Fibroblast of the aortic adventitia (primary cell): ENCODE measurements at regions not wholly inside any gene's neighbourhood (a gene's known extent, or its start where the extent isn't known, plus 50 kb on each side); places are given as distances from the start of the nearest gene placed in this dataset. TPM values are rescaled to one million over a fixed set of nuclear protein-coding genes. Genes with fewer than 3 reads are reported as not detected.

Experiments used
- DNase-seq: peaks from one replicate; pipeline ENCODE4 v3.0.0-alpha.2; 2010; ENCODE audit warnings: low read depth
- H3K4me3 ChIP-seq: 2 replicates; pipeline ENCODE4 v1.5.1; 2011; ENCODE audit warnings: low read depth, mild to moderate bottlenecking, control low read depth, low read length, moderate library complexity
- small RNA-seq: library from RNA; depleted of rRNA; stranded (forward); fragments of <200 nt; gene quantifications from one replicate; pipeline ENCODE3, GENCODE V24; 2012
- TF ChIP-seq, protein P1 (sequence below): IDR thresholded peaks from 2 replicates; pipeline ENCODE4 v1.5.1; 2011; ENCODE audit warnings: mild to moderate bottlenecking, low read length, control low read depth, inconsistent platforms; ENCODE audit not compliant: insufficient read depth

DNA sequence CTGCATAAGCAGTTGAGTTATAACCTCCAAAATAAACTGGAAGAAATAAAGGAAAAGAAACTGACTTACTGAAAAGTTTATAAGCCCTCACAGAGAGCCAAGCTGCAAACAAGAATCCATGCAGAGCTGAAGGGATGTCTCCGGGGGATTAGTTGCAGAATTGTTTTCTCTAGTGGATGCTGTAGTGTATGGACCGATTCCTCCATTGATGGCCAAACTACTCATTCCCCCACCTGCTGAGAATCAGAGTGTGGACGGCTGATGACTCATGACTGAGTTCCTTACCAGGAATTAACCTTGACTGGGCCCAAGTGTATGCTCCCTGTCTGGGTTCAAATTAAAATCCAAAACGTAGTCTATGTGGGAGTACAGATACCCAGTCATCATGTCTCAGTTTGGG, 93.9 kb upstream of the CDH8 start:
- no peak for DNase-seq
- TF ChIP-seq, protein P1, sequence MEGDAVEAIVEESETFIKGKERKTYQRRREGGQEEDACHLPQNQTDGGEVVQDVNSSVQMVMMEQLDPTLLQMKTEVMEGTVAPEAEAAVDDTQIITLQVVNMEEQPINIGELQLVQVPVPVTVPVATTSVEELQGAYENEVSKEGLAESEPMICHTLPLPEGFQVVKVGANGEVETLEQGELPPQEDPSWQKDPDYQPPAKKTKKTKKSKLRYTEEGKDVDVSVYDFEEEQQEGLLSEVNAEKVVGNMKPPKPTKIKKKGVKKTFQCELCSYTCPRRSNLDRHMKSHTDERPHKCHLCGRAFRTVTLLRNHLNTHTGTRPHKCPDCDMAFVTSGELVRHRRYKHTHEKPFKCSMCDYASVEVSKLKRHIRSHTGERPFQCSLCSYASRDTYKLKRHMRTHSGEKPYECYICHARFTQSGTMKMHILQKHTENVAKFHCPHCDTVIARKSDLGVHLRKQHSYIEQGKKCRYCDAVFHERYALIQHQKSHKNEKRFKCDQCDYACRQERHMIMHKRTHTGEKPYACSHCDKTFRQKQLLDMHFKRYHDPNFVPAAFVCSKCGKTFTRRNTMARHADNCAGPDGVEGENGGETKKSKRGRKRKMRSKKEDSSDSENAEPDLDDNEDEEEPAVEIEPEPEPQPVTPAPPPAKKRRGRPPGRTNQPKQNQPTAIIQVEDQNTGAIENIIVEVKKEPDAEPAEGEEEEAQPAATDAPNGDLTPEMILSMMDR, result no peak
- H3K4me3 ChIP-seq, result no peak overlapping the region

GRCh38 chr16:62105244-62105643, 69.0 kb upstream of the CDH8 start:
- no peak for DNase-seq
- no peak overlapping the region for H3K4me3 ChIP-seq
- TF ChIP-seq, protein P1, result no peak

- no peak overlapping the region for H3K4me3 ChIP-seq
- DNase-seq, result no peak
- TF ChIP-seq, protein P1, result no peak
These were observed 66.3 kb upstream of the CDH8 start for GRCh38 chr16:62102588-62102987.

DNA sequence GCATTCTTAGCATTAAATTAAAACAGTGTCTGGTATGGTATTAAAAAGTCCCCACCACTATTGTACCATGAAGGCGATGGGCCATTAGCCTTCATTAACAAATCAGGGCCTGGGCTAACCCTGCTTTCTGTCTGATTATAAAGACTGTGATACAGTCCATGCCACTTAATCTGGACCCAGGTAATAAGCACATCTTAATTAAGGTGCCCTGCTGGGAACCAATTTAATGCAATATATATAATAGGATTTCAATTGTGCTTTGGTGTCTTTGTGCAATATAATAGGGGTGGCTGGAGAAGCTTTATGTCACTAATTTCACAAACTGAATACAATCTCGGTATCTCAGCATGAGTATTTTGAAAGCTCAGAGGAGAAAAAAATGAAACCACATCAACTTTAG, 64.4 kb upstream of the CDH8 start:
- DNase-seq, result no peak
- TF ChIP-seq, protein P1, result no peak
- H3K4me3 ChIP-seq, result no peak overlapping the region

GRCh38 chr16:62089715-62090114, 53.5 kb upstream of the CDH8 start:
- DNase-seq, result no peak
- H3K4me3 ChIP-seq, result no peak overlapping the region
- TF ChIP-seq, protein P1, result no peak

DNA sequence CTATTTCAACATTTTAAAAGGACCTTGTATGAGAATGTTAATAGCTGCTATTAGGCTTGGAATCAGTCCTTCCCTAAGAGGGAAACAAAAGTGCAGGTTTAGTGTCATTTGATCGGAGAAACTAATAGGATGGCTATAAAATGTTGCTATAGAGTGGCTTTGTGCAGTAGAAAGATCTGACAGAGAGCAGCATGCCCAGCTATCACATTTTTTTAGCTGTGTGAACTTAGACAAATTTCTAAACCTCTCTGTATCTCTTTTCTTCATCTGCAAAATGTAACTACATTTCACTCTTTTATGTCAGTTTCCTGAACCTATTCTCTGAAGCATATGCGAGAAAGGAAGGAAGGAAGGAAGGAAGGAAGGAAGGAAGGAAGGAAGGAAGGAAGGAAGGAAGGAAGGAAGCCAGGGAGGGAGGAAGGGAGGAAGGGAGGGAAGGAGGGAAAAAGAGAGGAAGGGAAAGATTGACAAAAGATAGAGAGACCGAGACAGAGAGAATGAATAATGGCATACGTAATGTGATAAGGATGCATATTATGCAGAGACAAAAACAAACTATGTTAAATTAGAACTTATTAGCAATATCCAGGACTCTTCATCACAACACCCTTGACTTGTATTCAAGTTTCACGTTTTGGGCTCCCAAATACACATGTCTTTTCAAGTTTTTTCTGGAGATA, 52.6 kb upstream of the CDH8 start:
- no peak overlapping the region for H3K4me3 ChIP-seq
- TF ChIP-seq, protein P1, result no peak
- DNase-seq, result no peak

Small RNAs in the stretch of these regions (small RNA-seq; reads per million reads assigned to genes)
- gene AC009101.1 (not detected), gene AC009161.2 (not detected), gene AC018846.1 (not detected), gene AC138305.3 (not detected), gene RNU6-21P (not detected)
